ENCODE measurements at regions not wholly inside any gene's neighbourhood (a gene's known extent, or its start where the extent isn't known, plus 50 kb on each side); places are given as distances from the start of the nearest gene placed in this dataset.

DNA sequence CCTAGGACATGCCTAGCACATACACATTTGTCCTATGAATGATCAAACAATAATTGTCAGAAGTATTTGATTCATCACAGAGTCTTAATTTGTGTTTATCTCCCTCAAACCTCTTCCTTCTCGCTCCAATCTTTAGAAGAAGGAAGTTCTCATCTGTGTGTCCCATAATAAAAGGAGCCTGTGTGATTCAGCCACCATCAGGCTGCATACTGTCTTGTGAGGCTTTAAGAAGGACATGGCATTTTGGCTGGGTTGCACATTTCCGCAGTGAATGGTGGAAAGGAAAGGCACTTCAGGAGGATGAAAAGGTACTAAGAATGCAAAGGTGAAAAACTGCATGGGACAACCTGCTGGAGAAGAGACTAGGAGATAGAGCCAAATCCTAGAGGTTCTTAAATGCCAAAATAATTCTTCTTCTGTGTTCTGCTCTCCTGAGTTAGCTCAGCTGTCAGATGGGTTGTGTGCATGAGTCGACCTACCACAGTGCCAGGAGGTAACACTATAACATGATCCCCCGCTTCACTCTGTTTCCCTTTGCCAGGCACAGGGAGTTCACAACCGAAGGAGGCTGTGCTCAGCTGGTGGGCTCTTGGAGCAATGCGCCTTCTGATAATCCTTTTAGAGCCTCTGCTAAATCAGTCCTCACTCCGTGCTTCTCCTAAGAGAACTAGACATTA, 120.1 kb downstream of the IRS1 start:
- TF ChIP-seq POLR2A (IDR thresholded peaks at IDR 0.05; ENCODE audit: low read depth, low read length) (no peak), POLR2AphosphoS5 (IDR thresholded peaks at IDR 0.05; ENCODE audit: low read depth, low read length) (no peak)

Measured in GM12892 (cell line).